ENCODE measurements at regions not wholly inside any gene's neighbourhood (a gene's known extent, or its start where the extent isn't known, plus 50 kb on each side); places are given as distances from the start of the nearest gene placed in this dataset.

- no peak for TF ChIP-seq NFE2L2 (IDR thresholded peaks at IDR 0.05; ENCODE audit: low read depth, low read length)
- TF ChIP-seq BHLHE40 (IDR thresholded peaks at IDR 0.05; ENCODE audit: low read depth, low read length): no peak
- no peak for TF ChIP-seq FOS (IDR thresholded peaks at IDR 0.05; ENCODE audit: low read depth, low read length)
- ATAC-seq (ENCODE audit: low read depth) (no peak), DNase-seq (no peak)
- H3K14ac ChIP-seq (replicated peaks; ENCODE audit: low read depth, low read length): no peak overlapping the region
- dilution Hi-C loops (cut with HindIII; ENCODE audit: low sequenced_read_pairs, unreplicated experiment): no loop called here
- no peak overlapping the region for H3K23ac ChIP-seq (ENCODE audit: low read depth, low read length)
- ChIA-PET CTCF (no interaction called here), POLR2A (ENCODE audit: unreplicated experiment) (no interaction called here)
- intact Hi-C loops (cut with micrococcal nuclease): no loop called here
- no CpG with 5 or more reads among the region's 1 CpG for WGBS, 2 experiments (ENCODE audit: extremely low coverage in 2 of 2, insufficient read length in 1 of 2)
- H3K4me2 ChIP-seq (ENCODE audit: low read depth, low read length): no peak overlapping the region
- no peak overlapping the region for H4K91ac ChIP-seq (ENCODE audit: insufficient read depth, low read depth, low read length)
- H3K18ac ChIP-seq (ENCODE audit: low read depth, low read length): no peak overlapping the region
- no peak overlapping the region for H4K5ac ChIP-seq (ENCODE audit: low read depth, low read length)
- H2AFZ ChIP-seq (replicated peaks; ENCODE audit: low read length, poor library complexity): no peak overlapping the region
- no peaks in the 10 kb centered on the region for H3K36me3 ChIP-seq (ENCODE audit: control insufficient read depth, insufficient read depth, low read length)
- no peak overlapping the region for H2BK20ac ChIP-seq (ENCODE audit: low read depth, low read length)
- no peaks in the 10 kb centered on the region for H3K9me3 ChIP-seq (ENCODE audit: control insufficient read depth, insufficient read depth, low read length)
- H2BK5ac ChIP-seq (ENCODE audit: low read depth, low read length, poor library complexity, severe bottlenecking): no peak overlapping the region
- no peak overlapping the region for H3K9ac ChIP-seq (ENCODE audit: low read depth, low read length)
- no TSS peak for BruUV-seq (replicated peaks)
- no peak overlapping the region for H4K8ac ChIP-seq (ENCODE audit: low read depth in 2 of 2, low read length in 2 of 2)
- H3K27me3 ChIP-seq (ENCODE audit: control insufficient read depth, insufficient read depth, low read length): peaks cover 12% of the 10 kb centered on the region
- H4K20me1 ChIP-seq (ENCODE audit: insufficient read depth, low read length): no peaks in the 10 kb centered on the region
- no peak overlapping the region for H3K4ac ChIP-seq (ENCODE audit: low read depth, low read length)
- no peaks in the 10 kb centered on the region for H3K9me1 ChIP-seq (ENCODE audit: insufficient read depth, low read length)
- H3K79me1 ChIP-seq (ENCODE audit: low read depth in 1 of 2, low read length in 2 of 2): no peaks in the 10 kb centered on the region
- no peak overlapping the region for H3K4me3 ChIP-seq (ENCODE audit: insufficient read depth, low read depth, low read length)
- H3K4me1 ChIP-seq (ENCODE audit: control insufficient read depth, insufficient read depth, low read length): no peaks in the 10 kb centered on the region
- in situ Hi-C loops (cut with MboI; ENCODE audit: low sequenced_read_pairs): no loop called here
- no peak overlapping the region for H3K27ac ChIP-seq (ENCODE audit: insufficient read depth, low read length)
- H2BK120ac ChIP-seq (ENCODE audit: low read depth, low read length): no peak overlapping the region
- H2AK5ac ChIP-seq (ENCODE audit: low read depth, low read length): no peak overlapping the region
- H2AK9ac ChIP-seq (replicated peaks; ENCODE audit: low read depth, low read length, poor library complexity): no peak overlapping the region
- no peak overlapping the region for H2BK15ac ChIP-seq (ENCODE audit: low read depth, low read length)
- H3K56ac ChIP-seq (ENCODE audit: extremely low read depth, insufficient read depth, low read length): no peak overlapping the region
These were observed 295.0 kb upstream of the SPRED2 start for GRCh38 chr2:65727381-65727780.

Data from IMR-90 (cell line).